ENCODE measurements at regions not wholly inside any gene's neighbourhood (a gene's known extent, or its start where the extent isn't known, plus 50 kb on each side); places are given as distances from the start of the nearest gene placed in this dataset.

GRCh38 chr16:79305074-79305473 lies 295.5 kb downstream of the MAF start:
- DNase-seq (ENCODE audit: insufficient read length, low spot score) = no peak
- no peak for FAIRE-seq

DNA sequence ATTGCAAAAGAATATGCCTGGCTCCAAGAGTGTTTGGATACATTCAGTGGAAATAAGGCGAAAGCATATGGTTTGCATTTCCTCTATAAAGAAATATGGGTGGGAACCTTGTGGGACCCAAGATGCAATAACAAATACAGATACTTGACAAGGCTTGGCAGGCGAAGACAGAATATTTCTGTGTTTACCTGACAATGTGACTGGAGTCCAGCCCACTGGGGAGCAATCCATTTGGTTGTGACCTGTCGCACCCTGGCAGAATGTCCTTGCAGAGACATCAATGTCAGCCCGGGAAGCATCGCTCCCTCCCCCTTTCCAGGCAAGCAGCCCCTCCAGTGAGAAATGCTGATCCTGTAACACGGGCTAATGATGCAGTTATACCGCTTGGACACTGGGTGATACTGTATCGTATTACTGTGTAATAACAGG lies 296.6 kb downstream of the MAF start:
- FAIRE-seq (no peak), DNase-seq (ENCODE audit: insufficient read length, low spot score) (no peak)

DNA sequence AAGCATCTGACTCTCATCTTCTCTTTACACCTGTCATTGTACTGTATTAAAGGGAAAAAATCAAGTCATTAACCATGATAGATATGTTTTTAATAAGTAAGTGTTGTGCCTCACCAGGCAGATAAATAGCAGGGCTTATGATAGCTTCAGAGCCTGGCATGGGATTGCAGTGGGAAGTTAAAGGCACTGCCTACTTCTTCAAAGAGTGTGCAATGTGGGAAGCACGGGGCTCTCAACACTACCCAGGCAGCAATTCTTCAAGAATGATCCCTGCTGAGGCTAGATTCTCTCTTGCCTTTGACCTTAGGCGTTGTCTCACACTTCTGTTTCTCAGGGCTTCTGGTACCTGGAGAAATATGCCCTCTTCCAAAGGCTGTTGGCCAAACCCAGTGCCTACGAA lies 297.3 kb downstream of the MAF start:
- FAIRE-seq (no peak), DNase-seq (ENCODE audit: insufficient read length, low spot score) (no peak)

GRCh38 chr16:79302731-79303130 lies 297.8 kb downstream of the MAF start:
- no peak for DNase-seq (ENCODE audit: insufficient read length, low spot score)
- FAIRE-seq = no peak

GRCh38 chr16:79301051-79301450 lies 299.5 kb downstream of the MAF start:
- FAIRE-seq (no peak), DNase-seq (ENCODE audit: insufficient read length, low spot score) (no peak)

- DNase-seq (ENCODE audit: insufficient read length, low spot score) = no peak
- no peak for FAIRE-seq
Observed at GRCh38 chr16:79298894-79299799, 301.4 kb downstream of the MAF start.

GRCh38 chr16:79298476-79298875 lies 302.1 kb downstream of the MAF start:
- DNase-seq (ENCODE audit: insufficient read length, low spot score) = no peak
- no peak for FAIRE-seq

GRCh38 chr16:79297805-79298204 lies 302.7 kb downstream of the MAF start:
- DNase-seq (ENCODE audit: insufficient read length, low spot score) = no peak
- FAIRE-seq = no peak

DNA sequence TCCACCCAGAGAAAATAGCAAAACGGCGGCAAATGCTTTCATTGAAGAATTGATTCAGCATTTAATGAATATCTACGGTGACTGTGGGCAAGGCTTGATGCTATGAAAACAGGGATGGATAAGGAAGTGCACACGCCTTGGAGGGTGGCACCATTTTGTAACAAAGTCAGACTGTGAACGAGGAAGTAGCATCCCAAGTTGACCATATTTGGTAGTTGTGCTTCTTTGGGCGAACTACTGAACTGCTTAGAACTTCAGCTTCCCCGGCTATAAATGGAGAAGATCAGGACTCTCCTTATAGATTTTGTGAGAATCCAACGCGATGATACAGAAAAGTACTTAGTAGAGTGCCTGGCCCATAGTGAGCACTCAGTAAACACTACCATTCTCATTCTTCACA lies 303.2 kb downstream of the MAF start:
- FAIRE-seq = no peak

DNA sequence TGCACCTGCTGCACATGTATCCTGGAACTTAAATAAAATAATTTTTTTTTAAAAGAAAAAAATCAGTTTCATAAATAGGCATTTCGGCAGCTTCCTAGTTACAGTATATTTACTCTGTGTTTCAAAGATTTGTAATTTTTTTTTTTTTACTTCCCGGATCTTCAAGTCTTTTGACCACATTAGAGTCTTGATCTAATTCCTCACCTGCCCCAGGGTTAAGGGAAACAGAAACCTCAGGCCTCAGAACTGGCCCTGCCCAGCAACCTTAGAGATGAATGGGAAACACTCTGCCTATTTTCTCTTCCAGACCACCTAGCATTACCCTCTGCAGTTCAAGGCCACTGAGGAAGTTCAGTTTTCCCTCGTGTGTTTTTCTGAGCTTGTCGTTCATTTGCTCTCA lies 304.0 kb downstream of the MAF start:
- FAIRE-seq (no peak), DNase-seq (ENCODE audit: insufficient read length, low spot score) (no peak)

More for the DNA sequence above, 303.2 kb downstream of the MAF start:
- no peak for DNase-seq (ENCODE audit: insufficient read length, low spot score)

GRCh38 chr16:79295746-79296145 lies 304.8 kb downstream of the MAF start:
- DNase-seq (ENCODE audit: insufficient read length, low spot score) = no peak
- FAIRE-seq = no peak

- DNase-seq (ENCODE audit: insufficient read length, low spot score) (no peak), FAIRE-seq (no peak)
Observed at GRCh38 chr16:79295162-79295561, 305.4 kb downstream of the MAF start.

DNA sequence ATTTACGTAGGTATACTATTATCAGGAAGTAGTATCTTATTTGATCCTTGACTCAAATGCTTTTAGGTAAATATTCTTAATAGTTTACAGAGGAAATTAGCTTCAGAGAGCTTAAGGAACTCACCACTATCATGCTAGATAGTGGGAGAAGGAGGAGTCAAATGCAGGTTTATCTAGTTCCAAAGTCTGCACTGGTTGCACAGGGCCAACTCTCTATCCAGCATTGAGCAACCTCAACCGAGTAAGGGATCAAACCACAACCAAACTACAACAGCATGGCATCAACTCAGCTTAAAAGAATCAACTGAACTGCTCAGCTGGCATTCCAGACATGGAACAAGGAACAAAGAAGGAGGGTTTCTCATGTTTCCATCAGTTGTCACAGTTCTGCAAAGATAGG lies 306.0 kb downstream of the MAF start:
- FAIRE-seq (no peak), DNase-seq (ENCODE audit: insufficient read length, low spot score) (no peak)

- FAIRE-seq (no peak), DNase-seq (ENCODE audit: insufficient read length, low spot score) (no peak)
Observed at GRCh38 chr16:79293836-79294460, 306.6 kb downstream of the MAF start.

- DNase-seq (ENCODE audit: insufficient read length, low spot score) (no peak), FAIRE-seq (no peak)
Observed at GRCh38 chr16:79288066-79288465, 312.5 kb downstream of the MAF start.

DNA sequence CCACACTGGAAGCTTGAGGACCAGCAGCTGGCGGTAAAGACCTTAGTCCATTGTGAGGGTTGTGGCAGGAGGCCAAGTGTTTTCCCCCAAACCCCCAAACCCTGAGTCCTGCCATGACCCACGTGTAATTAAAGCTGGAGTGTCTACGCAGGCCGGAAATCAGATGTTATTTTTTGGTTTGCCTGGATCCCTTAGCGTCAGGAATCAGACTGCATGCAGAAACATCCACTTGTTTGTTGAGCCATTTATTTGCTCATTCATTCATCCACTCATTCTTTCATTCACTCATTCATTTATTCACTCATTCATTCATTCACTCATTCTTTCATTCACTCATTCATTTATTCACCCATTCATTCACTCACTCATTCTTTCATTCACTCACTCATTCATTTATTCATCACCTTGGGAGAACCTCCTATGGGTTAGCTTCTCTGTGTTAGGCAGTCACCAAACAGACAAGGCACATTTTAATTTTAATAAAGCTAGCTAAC lies 313.1 kb downstream of the MAF start:
- no peak for DNase-seq (ENCODE audit: insufficient read length, low spot score)
- FAIRE-seq = no peak

DNA sequence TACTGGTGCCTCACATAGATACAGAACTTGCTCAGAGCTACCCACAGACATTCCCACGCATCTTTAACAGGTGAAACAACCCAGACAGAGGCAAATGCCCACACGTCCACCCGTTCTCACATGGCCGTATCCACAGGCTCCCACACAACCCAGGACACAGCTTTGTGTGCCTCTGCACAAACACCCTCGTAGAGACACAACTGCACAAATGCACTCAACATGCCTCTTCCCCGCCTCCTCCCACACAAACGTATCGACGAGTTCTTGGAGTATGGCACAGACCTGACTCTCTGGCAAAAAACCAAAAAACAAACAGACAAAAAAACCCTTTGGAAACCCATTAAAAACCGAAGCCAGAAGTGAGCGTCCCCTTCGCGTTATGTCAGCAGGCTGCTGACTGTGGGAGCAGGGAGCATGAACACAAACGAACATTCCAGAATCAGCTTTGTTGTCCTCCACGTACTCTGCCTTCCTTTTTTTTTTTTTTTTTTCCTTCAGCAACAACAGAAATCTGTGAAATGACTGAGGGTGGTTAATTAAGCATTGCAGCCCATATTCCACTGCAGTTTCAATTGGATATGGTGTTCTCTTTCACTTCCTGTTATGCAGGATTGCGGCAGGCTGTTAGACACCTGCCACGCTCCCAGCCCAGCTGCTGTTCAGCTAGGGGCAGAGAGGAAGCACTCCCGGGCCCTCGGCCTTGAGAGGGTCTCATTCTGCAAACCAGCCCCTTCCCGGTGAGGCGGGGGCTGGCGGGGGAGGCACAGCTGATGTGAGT lies 313.7 kb downstream of the MAF start:
- FAIRE-seq (no peak), DNase-seq (ENCODE audit: insufficient read length, low spot score) (no peak)

DNA sequence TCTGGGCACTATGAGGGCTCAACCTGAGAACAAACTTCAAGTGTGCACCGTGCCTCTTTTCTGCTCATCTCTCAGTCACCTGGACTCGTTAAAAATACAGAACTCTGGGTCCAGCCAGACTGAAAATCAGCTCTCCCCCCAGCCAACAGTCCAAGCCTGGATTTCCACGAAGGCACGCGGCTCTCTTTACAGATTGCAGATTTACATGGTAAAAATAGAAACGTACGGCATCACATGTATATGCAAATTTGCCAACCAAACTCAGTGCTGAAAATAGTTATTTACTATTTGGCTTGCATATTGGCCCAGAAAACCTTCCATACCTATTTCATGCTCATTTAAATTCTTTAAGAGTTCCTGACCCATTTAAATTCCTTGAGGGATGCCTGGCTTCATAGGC lies 315.8 kb downstream of the MAF start:
- no peak for DNase-seq (ENCODE audit: insufficient read length, low spot score)
- no peak for FAIRE-seq

DNA sequence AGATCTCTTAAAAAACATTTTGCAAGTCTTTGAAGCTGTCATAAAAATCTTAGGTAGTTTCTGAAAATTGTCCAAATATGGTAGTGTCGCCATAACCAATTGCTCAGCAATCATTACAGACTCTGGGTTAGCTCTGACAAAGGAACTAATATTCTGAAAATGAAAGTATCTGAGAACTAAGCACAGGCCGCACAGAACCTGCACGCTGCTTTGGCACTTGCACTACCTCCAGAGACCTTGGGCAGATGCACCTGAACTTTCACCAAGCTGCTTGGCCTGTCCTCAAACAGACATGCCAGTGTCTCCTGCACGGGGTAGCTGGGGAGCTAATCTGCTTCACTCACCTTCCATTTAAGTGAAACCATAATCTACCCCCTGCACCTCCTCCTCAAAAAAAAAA lies 317.0 kb downstream of the MAF start:
- DNase-seq (ENCODE audit: insufficient read length, low spot score) (no peak), FAIRE-seq (no peak)

DNA sequence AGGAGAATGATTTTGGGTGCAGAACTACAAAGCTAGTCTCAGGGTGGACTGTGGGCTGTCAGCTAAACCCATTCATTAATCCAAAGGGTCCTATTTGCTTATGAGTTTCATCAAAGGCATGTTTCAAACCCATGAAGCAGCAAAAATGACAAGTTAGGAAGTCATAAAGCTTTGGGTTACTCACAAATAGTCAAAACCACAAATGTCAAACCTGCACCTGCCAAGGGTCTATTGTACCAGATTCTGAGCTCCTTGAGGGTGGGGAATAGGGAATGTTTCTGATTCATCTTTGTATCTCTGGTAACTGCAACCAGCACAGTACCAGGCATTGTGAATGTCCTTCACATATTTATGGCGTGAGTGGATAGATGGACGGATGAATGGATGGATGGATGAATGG lies 317.7 kb downstream of the MAF start:
- FAIRE-seq (no peak), DNase-seq (ENCODE audit: insufficient read length, low spot score) (no peak)

DNA sequence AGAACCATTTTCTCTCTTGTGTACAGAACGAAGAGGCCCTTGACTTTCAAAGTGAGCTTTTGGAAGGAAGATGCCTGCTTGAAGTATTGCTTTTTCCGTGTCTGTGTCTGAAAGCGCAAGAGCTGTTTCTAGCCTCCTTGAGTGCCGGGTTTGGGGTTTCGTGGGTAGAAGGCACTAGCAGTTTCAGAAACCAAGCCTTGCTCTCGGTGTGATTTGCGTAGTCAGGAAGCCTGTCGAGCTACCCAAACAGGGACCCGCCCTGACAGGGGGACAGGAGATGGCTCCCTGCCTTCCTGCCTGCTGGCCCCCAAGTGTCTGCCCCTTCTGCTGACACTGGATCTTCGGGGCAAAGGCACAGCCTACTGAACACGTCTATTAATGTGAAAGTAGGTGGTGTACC lies 322.0 kb downstream of the MAF start:
- FAIRE-seq = no peak

More for the DNA sequence above, 322.0 kb downstream of the MAF start:
- DNase-seq (ENCODE audit: insufficient read length, low spot score) = no peak

Measured in HTR-8/SVneo (cell line).